ENCODE measurements at regions not wholly inside any gene's neighbourhood (a gene's known extent, or its start where the extent isn't known, plus 50 kb on each side); places are given as distances from the start of the nearest gene placed in this dataset.

DNA sequence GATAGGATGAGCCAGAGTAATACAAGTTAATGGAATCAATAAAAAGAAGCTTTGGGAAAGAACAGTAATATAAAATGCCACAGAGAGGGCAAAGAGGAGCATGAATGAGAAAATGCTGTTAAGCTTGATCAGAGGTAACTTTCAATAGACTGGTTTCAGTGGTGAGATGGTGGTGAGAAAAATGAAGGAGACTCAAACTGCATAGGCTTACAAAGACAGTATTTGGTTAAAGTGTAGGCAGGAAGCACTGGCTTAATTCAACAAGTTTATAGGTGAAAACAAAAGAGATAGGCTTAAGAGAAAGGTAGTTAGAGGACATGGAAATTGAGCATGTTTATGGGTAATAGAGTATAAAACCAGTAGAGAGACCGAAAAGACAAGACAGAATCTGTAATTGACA lies 298.6 kb upstream of the ADAMTS5 start:
- no peaks in the 10 kb centered on the region for H3K9me3 ChIP-seq (ENCODE audit: control insufficient read depth, low read depth, low read length)
- peaks cover 6% of the 10 kb centered on the region for H3K4me1 ChIP-seq (ENCODE audit: control insufficient read depth, extremely low read depth, insufficient read depth, low read length)
- no peak overlapping the region for H2AFZ ChIP-seq (ENCODE audit: control insufficient read depth, low read length)
- H3K27ac ChIP-seq (ENCODE audit: control insufficient read depth, insufficient read depth, low read length) = no peak overlapping the region
- DNase-seq (ENCODE audit: low read depth, low spot score) = no peak
- no peak overlapping the region for H3K4me3 ChIP-seq (ENCODE audit: control insufficient read depth in 2 of 3, extremely low read depth in 1 of 3, insufficient read depth in 2 of 3, low read depth in 1 of 3, low read length in 3 of 3)
- FAIRE-seq = no peak
- dilution Hi-C loops (cut with MboI; ENCODE audit: extremely low pct_ligation_motif_present, low sequenced_read_pairs) = loop anchor here (5.0 kb wide), 1 partner anchor 67 kb away; no protein-coding TSS in a partner anchor
- no peaks in the 10 kb centered on the region for H3K9me1 ChIP-seq (ENCODE audit: control insufficient read depth, extremely low read depth, insufficient read depth, low read length)
- no peaks in the 10 kb centered on the region for H3K36me3 ChIP-seq (ENCODE audit: control insufficient read depth in 2 of 2, extremely low read depth in 1 of 2, insufficient read depth in 2 of 2, low read length in 2 of 2)
- TF ChIP-seq, protein P1, sequence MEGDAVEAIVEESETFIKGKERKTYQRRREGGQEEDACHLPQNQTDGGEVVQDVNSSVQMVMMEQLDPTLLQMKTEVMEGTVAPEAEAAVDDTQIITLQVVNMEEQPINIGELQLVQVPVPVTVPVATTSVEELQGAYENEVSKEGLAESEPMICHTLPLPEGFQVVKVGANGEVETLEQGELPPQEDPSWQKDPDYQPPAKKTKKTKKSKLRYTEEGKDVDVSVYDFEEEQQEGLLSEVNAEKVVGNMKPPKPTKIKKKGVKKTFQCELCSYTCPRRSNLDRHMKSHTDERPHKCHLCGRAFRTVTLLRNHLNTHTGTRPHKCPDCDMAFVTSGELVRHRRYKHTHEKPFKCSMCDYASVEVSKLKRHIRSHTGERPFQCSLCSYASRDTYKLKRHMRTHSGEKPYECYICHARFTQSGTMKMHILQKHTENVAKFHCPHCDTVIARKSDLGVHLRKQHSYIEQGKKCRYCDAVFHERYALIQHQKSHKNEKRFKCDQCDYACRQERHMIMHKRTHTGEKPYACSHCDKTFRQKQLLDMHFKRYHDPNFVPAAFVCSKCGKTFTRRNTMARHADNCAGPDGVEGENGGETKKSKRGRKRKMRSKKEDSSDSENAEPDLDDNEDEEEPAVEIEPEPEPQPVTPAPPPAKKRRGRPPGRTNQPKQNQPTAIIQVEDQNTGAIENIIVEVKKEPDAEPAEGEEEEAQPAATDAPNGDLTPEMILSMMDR (optimal IDR thresholded peaks at IDR 0.05 in 1 of 3, IDR thresholded peaks at IDR 0.05 in 1 of 3, conservative IDR thresholded peaks at IDR 0.05 in 1 of 3; ENCODE audit: extremely low read depth in 1 of 3, insufficient read depth in 2 of 3, low read length in 3 of 3) = no peak
- no peak for TF ChIP-seq EZH2 (IDR thresholded peaks at IDR 0.05; ENCODE audit: low read length)
- H3K4me2 ChIP-seq (ENCODE audit: control insufficient read depth, extremely low read depth, insufficient read depth, low read depth, low read length) = no peak overlapping the region
- H4K20me1 ChIP-seq (ENCODE audit: control insufficient read depth, extremely low read depth, insufficient read depth, low read length) = no peaks in the 10 kb centered on the region
- H3K9ac ChIP-seq (ENCODE audit: control insufficient read depth, extremely low read depth, insufficient read depth, low read length) = no peak overlapping the region
- no peaks in the 10 kb centered on the region for H3K79me2 ChIP-seq (ENCODE audit: control insufficient read depth, insufficient read depth, low read length)
- H3K27me3 ChIP-seq (ENCODE audit: control insufficient read depth, extremely low read depth, insufficient read depth, low read length) = no peaks in the 10 kb centered on the region

DNA sequence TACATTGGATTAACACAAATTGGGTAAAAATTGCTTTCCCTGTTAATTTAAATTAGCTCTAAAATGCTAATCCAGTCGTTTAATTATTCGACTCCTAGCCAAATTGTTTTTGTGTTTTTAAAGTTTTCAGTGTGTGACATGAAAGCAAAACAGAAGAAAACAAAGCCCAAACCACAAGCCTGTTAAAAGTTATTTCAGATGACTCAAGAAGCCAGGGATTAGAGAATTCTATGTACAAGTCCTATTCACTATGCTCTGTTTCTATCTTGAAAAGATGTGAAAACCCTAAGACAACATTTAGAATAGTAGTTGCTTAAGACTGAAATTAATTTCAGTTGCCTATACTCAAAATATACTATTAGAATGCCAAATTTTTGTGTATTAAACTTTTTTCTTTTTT lies 294.8 kb upstream of the ADAMTS5 start:
- no peaks in the 10 kb centered on the region for H3K36me3 ChIP-seq (ENCODE audit: control insufficient read depth in 2 of 2, extremely low read depth in 1 of 2, insufficient read depth in 2 of 2, low read length in 2 of 2)
- H3K9me1 ChIP-seq (ENCODE audit: control insufficient read depth, extremely low read depth, insufficient read depth, low read length) = no peaks in the 10 kb centered on the region
- TF ChIP-seq EZH2 (IDR thresholded peaks at IDR 0.05; ENCODE audit: low read length) = no peak
- TF ChIP-seq, protein P1 (optimal IDR thresholded peaks at IDR 0.05 in 1 of 3, IDR thresholded peaks at IDR 0.05 in 1 of 3, conservative IDR thresholded peaks at IDR 0.05 in 1 of 3; ENCODE audit: extremely low read depth in 1 of 3, insufficient read depth in 2 of 3, low read length in 3 of 3) = no peak
- no peak overlapping the region for H2AFZ ChIP-seq (ENCODE audit: control insufficient read depth, low read length)
- H4K20me1 ChIP-seq (ENCODE audit: control insufficient read depth, extremely low read depth, insufficient read depth, low read length) = no peaks in the 10 kb centered on the region
- no peak overlapping the region for H3K4me3 ChIP-seq (ENCODE audit: control insufficient read depth in 2 of 3, extremely low read depth in 1 of 3, insufficient read depth in 2 of 3, low read depth in 1 of 3, low read length in 3 of 3)
- DNase-seq (ENCODE audit: low read depth, low spot score) (no peak), FAIRE-seq (no peak)
- H3K27me3 ChIP-seq (ENCODE audit: control insufficient read depth, extremely low read depth, insufficient read depth, low read length) = no peaks in the 10 kb centered on the region
- H3K79me2 ChIP-seq (ENCODE audit: control insufficient read depth, insufficient read depth, low read length) = no peaks in the 10 kb centered on the region
- dilution Hi-C loops (cut with MboI; ENCODE audit: extremely low pct_ligation_motif_present, low sequenced_read_pairs) = no loop called here
- no peak overlapping the region for H3K4me2 ChIP-seq (ENCODE audit: control insufficient read depth, extremely low read depth, insufficient read depth, low read depth, low read length)
- no peaks in the 10 kb centered on the region for H3K4me1 ChIP-seq (ENCODE audit: control insufficient read depth, extremely low read depth, insufficient read depth, low read length)
- no peak overlapping the region for H3K27ac ChIP-seq (ENCODE audit: control insufficient read depth, insufficient read depth, low read length)
- no peaks in the 10 kb centered on the region for H3K9me3 ChIP-seq (ENCODE audit: control insufficient read depth, low read depth, low read length)
- H3K9ac ChIP-seq (ENCODE audit: control insufficient read depth, extremely low read depth, insufficient read depth, low read length) = no peak overlapping the region
